ENCODE measurements at regions not wholly inside any gene's neighbourhood (a gene's known extent, or its start where the extent isn't known, plus 50 kb on each side); places are given as distances from the start of the nearest gene placed in this dataset.

- Mint-ChIP-seq H3K27me3 (no peaks in the 10 kb centered on the region), H3K9me3 (no peaks in the 10 kb centered on the region), H3K4me3 (no peak overlapping the region), H3K4me1 (no peaks in the 10 kb centered on the region), H3K27ac (no peak overlapping the region), H3K36me3 (no peaks in the 10 kb centered on the region)
- no peak for DNase-seq
- CTCF ChIA-PET, result no interaction called here
These were observed 162.6 kb upstream of the ADAMTS16 start for GRCh38 chr5:4977416-4978110.

GRCh38 chr5:4980201-4980600 lies 159.9 kb upstream of the ADAMTS16 start:
- no peak overlapping the region for H3K27ac Mint-ChIP-seq
- DNase-seq, result no peak
- H3K36me3 Mint-ChIP-seq, result no peaks in the 10 kb centered on the region
- H3K27me3 Mint-ChIP-seq, result no peaks in the 10 kb centered on the region
- H3K4me3 Mint-ChIP-seq, result no peak overlapping the region
- no peaks in the 10 kb centered on the region for H3K4me1 Mint-ChIP-seq
- CTCF ChIA-PET, result no interaction called here
- no peaks in the 10 kb centered on the region for H3K9me3 Mint-ChIP-seq

DNA sequence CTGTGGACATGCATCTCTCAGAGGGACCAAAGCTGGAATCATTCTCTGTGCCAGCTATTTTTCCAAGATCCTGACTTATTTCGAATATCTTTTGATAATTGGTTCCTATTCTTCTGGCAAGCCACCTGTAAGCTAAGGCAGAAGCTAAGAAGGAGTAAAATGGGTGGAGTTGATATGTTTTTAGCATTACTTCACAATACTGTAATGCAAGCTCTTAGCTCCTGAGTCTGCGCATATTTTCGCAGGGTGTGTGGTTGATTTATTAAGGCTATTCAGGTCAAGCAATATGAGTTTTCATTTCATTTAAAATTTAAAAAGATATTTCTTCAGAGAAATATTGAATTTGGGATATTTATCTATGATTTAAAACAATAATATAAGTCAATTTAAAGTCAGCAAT lies 158.5 kb upstream of the ADAMTS16 start:
- Mint-ChIP-seq H3K27me3 (no peaks in the 10 kb centered on the region), H3K4me3 (no peak overlapping the region), H3K9me3 (no peaks in the 10 kb centered on the region), H3K27ac (no peak overlapping the region), H3K36me3 (no peaks in the 10 kb centered on the region), H3K4me1 (no peaks in the 10 kb centered on the region)
- DNase-seq, result no peak
- CTCF ChIA-PET, result no interaction called here

DNA sequence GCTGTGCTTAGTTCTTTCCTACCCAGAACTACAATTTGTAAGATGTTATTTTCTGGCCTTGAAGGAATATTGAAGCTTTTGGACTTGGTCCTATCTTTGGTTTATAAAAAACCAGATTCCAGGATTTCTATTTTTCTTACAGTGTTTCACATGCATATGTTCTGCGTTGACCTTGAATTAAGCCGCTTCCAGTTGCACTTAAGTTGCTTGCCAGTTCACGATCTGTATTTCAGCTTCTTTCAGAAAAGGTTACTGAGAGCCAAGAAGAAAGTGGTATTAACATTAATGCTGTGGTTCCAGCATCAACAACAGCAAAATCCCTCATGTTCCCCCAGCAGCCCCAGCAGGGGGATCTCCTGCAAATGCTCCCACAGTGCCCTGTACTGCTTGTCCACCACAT lies 156.4 kb upstream of the ADAMTS16 start:
- CTCF ChIA-PET, result no interaction called here
- Mint-ChIP-seq H3K36me3 (no peaks in the 10 kb centered on the region), H3K9me3 (no peaks in the 10 kb centered on the region), H3K4me1 (no peaks in the 10 kb centered on the region), H3K27ac (no peak overlapping the region), H3K4me3 (no peak overlapping the region), H3K27me3 (no peaks in the 10 kb centered on the region)
- no peak for DNase-seq

GRCh38 chr5:4984461-4984860 lies 155.7 kb upstream of the ADAMTS16 start:
- DNase-seq, result no peak
- H3K9me3 Mint-ChIP-seq, result no peaks in the 10 kb centered on the region
- H3K27me3 Mint-ChIP-seq, result no peaks in the 10 kb centered on the region
- no peak overlapping the region for H3K4me3 Mint-ChIP-seq
- no peaks in the 10 kb centered on the region for H3K4me1 Mint-ChIP-seq
- CTCF ChIA-PET, result no interaction called here
- H3K27ac Mint-ChIP-seq, result no peak overlapping the region
- no peaks in the 10 kb centered on the region for H3K36me3 Mint-ChIP-seq

DNA sequence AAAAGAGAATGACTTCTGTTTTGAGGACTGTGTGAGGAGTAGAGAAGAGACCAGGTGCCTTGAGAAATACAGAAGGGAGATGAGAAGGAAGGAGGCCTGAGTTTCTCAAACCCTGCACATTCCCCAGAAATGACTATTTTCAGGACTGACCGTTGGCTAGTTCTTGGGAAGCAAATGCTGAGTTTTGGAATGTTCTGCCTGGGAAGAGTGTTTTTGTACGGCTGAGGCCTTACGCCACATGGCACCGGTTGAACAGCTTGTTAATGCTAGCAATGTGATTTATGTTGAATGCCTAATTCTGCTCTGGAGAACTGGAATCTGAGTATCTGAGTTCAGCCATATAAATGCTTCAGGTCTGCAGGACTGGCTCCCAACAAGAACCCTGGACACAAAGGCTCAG lies 152.7 kb upstream of the ADAMTS16 start:
- no peaks in the 10 kb centered on the region for H3K9me3 Mint-ChIP-seq
- CTCF ChIA-PET, result no interaction called here
- DNase-seq, result no peak

GRCh38 chr5:4989118-4989517 lies 151.0 kb upstream of the ADAMTS16 start:
- CTCF ChIA-PET, result no interaction called here
- no peak for DNase-seq
- no peaks in the 10 kb centered on the region for H3K36me3 Mint-ChIP-seq
- H3K27ac Mint-ChIP-seq, result no peak overlapping the region
- H3K9me3 Mint-ChIP-seq, result no peaks in the 10 kb centered on the region
- no peaks in the 10 kb centered on the region for H3K4me1 Mint-ChIP-seq
- no peaks in the 10 kb centered on the region for H3K27me3 Mint-ChIP-seq
- no peak overlapping the region for H3K4me3 Mint-ChIP-seq

More for the DNA sequence above, 152.7 kb upstream of the ADAMTS16 start:
- no peaks in the 10 kb centered on the region for H3K27me3 Mint-ChIP-seq
- H3K27ac Mint-ChIP-seq, result no peak overlapping the region
- H3K4me3 Mint-ChIP-seq, result no peak overlapping the region
- H3K36me3 Mint-ChIP-seq, result no peaks in the 10 kb centered on the region
- H3K4me1 Mint-ChIP-seq, result no peaks in the 10 kb centered on the region

DNA sequence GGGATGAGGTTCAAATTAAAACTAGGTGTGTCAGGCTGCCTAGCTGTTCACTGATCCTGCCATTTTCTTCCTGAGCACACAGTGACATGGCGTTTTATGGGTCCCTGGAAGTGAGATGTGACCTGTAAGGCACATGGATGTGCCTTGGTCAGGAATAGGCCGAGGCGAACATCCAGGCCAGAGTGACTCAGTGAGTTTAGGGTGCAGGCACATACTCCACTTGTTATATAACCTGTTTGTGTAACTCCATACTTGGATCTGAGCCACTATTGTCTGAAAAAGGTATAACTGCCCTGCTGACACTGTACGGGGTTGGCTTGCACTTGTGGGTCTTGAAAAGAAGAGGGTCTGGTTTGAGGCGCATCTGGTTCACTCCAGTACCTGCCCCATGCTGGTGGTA lies 150.1 kb upstream of the ADAMTS16 start:
- no peaks in the 10 kb centered on the region for H3K9me3 Mint-ChIP-seq
- CTCF ChIA-PET, result no interaction called here
- no peaks in the 10 kb centered on the region for H3K4me1 Mint-ChIP-seq
- DNase-seq, result no peak
- no peak overlapping the region for H3K4me3 Mint-ChIP-seq
- no peak overlapping the region for H3K27ac Mint-ChIP-seq
- H3K27me3 Mint-ChIP-seq, result no peaks in the 10 kb centered on the region
- H3K36me3 Mint-ChIP-seq, result no peaks in the 10 kb centered on the region

DNA sequence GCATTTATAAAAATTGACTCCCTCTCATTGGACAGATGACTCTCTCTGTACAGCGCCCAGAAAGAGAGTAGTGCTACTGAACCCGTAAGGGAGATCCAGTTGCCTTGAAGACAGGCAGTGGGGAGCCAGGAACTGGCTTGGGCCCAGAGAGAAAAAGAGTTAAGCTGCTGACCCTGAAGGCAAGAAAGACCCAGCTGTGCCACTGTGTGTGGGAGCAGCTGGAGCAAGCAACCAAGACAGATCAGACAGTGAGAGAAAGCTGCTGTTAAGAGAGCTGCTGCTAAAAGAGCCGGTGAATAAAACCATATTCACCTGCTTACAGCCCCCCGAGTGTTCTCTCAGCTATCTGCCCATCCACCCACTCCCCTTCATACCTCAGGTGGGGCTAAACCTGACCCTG lies 149.7 kb upstream of the ADAMTS16 start:
- Mint-ChIP-seq H3K9me3 (no peaks in the 10 kb centered on the region), H3K27me3 (no peaks in the 10 kb centered on the region), H3K27ac (no peak overlapping the region), H3K4me3 (no peak overlapping the region), H3K4me1 (no peaks in the 10 kb centered on the region), H3K36me3 (no peaks in the 10 kb centered on the region)
- DNase-seq, result no peak
- CTCF ChIA-PET, result no interaction called here

- Mint-ChIP-seq H3K36me3 (no peaks in the 10 kb centered on the region), H3K27ac (no peak overlapping the region), H3K9me3 (no peaks in the 10 kb centered on the region), H3K4me3 (no peak overlapping the region), H3K4me1 (no peaks in the 10 kb centered on the region), H3K27me3 (no peaks in the 10 kb centered on the region)
- DNase-seq, result no peak
- CTCF ChIA-PET, result no interaction called here
These were observed 148.2 kb upstream of the ADAMTS16 start for GRCh38 chr5:4991925-4992324.

- Mint-ChIP-seq H3K4me1 (no peaks in the 10 kb centered on the region), H3K36me3 (no peaks in the 10 kb centered on the region), H3K27me3 (no peaks in the 10 kb centered on the region), H3K9me3 (peaks cover 2% of the 10 kb centered on the region), H3K4me3 (no peak overlapping the region), H3K27ac (no peak overlapping the region)
- no peak for DNase-seq
- CTCF ChIA-PET, result no interaction called here
These were observed 145.1 kb upstream of the ADAMTS16 start for GRCh38 chr5:4995014-4995413.

DNA sequence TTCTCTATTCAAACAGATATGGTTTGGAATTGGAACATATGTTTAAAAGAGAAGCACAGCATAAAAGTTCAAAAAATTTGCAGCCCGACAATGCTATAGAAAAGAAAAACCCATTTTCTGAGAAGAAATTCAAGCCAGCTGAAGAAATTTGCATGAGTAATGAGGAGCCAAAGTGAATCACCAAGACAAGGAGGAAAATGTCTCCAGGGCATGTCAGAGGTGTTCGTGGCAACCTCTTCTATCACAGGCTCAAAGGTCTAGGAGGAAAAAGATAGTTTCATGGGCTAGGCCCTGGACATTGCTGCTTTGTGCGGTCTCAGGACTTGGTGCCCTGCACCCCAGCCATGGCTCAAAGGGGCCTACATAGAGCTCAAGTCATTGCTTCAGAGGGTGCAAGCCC lies 134.8 kb upstream of the ADAMTS16 start:
- Mint-ChIP-seq H3K27me3 (no peaks in the 10 kb centered on the region), H3K4me3 (no peak overlapping the region)

DNA sequence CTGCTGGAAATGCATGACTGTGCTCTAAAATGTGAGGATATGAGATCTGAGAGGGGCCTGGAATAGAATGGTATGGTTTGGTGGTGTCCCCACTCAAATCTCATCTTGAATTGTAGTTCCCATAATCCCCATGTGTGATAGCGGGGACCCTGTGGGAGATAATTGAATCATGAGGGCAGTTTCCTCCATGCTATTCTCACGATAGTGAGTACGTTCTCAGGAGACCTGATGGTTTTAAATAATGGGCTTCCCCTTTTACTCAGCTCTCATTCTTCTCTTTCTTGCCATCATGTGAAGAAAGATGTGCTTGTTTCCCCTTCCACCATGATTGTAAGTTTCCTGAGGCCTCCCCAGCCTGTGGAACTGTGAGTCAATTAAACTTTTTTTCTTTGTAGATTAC lies 133.6 kb upstream of the ADAMTS16 start:
- no peaks in the 10 kb centered on the region for H3K27me3 Mint-ChIP-seq
- H3K27ac Mint-ChIP-seq, result no peak overlapping the region
- no peak overlapping the region for H3K4me3 Mint-ChIP-seq
- no peak for DNase-seq
- CTCF ChIA-PET, result no interaction called here
- H3K9me3 Mint-ChIP-seq, result peaks cover 3% of the 10 kb centered on the region
- no peaks in the 10 kb centered on the region for H3K36me3 Mint-ChIP-seq
- H3K4me1 Mint-ChIP-seq, result no peaks in the 10 kb centered on the region

More for the DNA sequence above, 134.8 kb upstream of the ADAMTS16 start:
- DNase-seq, result no peak
- H3K4me1 Mint-ChIP-seq, result no peaks in the 10 kb centered on the region
- H3K27ac Mint-ChIP-seq, result no peak overlapping the region
- CTCF ChIA-PET, result no interaction called here
- peaks cover 3% of the 10 kb centered on the region for H3K9me3 Mint-ChIP-seq
- no peaks in the 10 kb centered on the region for H3K36me3 Mint-ChIP-seq

- H3K4me1 Mint-ChIP-seq, result no peaks in the 10 kb centered on the region
- H3K27me3 Mint-ChIP-seq, result no peaks in the 10 kb centered on the region
- CTCF ChIA-PET, result no interaction called here
- no peak for DNase-seq
- no peaks in the 10 kb centered on the region for H3K36me3 Mint-ChIP-seq
- peaks cover 3% of the 10 kb centered on the region for H3K9me3 Mint-ChIP-seq
- no peak overlapping the region for H3K4me3 Mint-ChIP-seq
- no peak overlapping the region for H3K27ac Mint-ChIP-seq
These were observed 130.9 kb upstream of the ADAMTS16 start for GRCh38 chr5:5009240-5009639.

GRCh38 chr5:5011151-5011550 lies 129.0 kb upstream of the ADAMTS16 start:
- CTCF ChIA-PET, result no interaction called here
- no peak for DNase-seq
- H3K36me3 Mint-ChIP-seq, result no peaks in the 10 kb centered on the region
- peaks cover 3% of the 10 kb centered on the region for H3K9me3 Mint-ChIP-seq
- H3K4me1 Mint-ChIP-seq, result no peaks in the 10 kb centered on the region
- H3K4me3 Mint-ChIP-seq, result no peak overlapping the region
- H3K27ac Mint-ChIP-seq, result no peak overlapping the region
- H3K27me3 Mint-ChIP-seq, result no peaks in the 10 kb centered on the region

All from activated naive CD4-positive, alpha-beta T cell treated with anti-CD3 and anti-CD28 coated beads, Interleukin-2, amount 10 ng/mL, durations not matched to agents 7 days and 5 days (primary cell).